T-cell (primary cell): ENCODE measurements at regions not wholly inside any gene's neighbourhood (a gene's known extent, or its start where the extent isn't known, plus 50 kb on each side); places are given as distances from the start of the nearest gene placed in this dataset.

Experiments used
- ATAC-seq, 4 experiments: fragments of 200-7000 bp in 3 of 4; fragments of 150-1000 bp in 1 of 4; cut with Tn5 transposase; replicated peaks in 1 of 4; 1 replicate in 3 of 4; 2 replicates in 1 of 4; pipeline ENCODE4 v1.10.0; 2021; ENCODE audit warnings: moderate library complexity in 3 of 4, mild to moderate bottlenecking in 2 of 4, moderate number of reproducible peaks in 1 of 4
- CTCF ChIA-PET, 2 donors: fragments of 300-600 bp; sonication (Branson Sonifier 250); formaldehyde crosslinking; loops; one replicate each; lab custom pipeline; 2022; ENCODE audit warnings: antibody characterized with exemption in 2 of 2; lab: Charles Lee
- POLR2A ChIA-PET, 2 donors: fragments of 300-600 bp; sonication (Branson Sonifier 250); formaldehyde crosslinking; loops; one replicate each; lab custom pipeline; 2022; ENCODE audit warnings: antibody characterized with exemption in 2 of 2; lab: Charles Lee
- DNase-seq, 35 experiments: peaks; one replicate each; pipeline versions ENCODE4 v3.0.0 to v3.0.0-alpha.2; 2013 to 2023
- H3K27ac ChIP-seq: one replicate; pipeline ENCODE4 v1.5.1; 2013; ENCODE audit warnings: low read length
- H3K27me3 ChIP-seq, 2 experiments: replicated peaks in 1 of 2; 1 replicate in 1 of 2; 2 replicates in 1 of 2; pipeline versions ENCODE4 v1.6.1 to v1.7.0; 2013; ENCODE audit warnings: low read length in 1 of 2, mixed read lengths in 1 of 2; ENCODE audit not compliant: control insufficient read depth in 2 of 2, insufficient read depth in 2 of 2; ENCODE audit errors: extremely low read depth in 1 of 2
- H3K36me3 ChIP-seq, 2 donors: 1 replicate in 1 of 2; 2 replicates in 1 of 2; pipeline versions ENCODE4 v1.6.1 to v1.7.0; 2013; ENCODE audit warnings: low read length in 1 of 2; ENCODE audit not compliant: control insufficient read depth in 2 of 2, insufficient read depth in 1 of 2; ENCODE audit errors: extremely low read depth in 1 of 2
- H3K4me1 ChIP-seq, 2 experiments: 1 replicate in 1 of 2; 2 replicates in 1 of 2; pipeline versions ENCODE4 v1.6.1 to v1.7.0; 2013; ENCODE audit warnings: low read length in 2 of 2, mixed read lengths in 1 of 2; ENCODE audit not compliant: insufficient read depth in 2 of 2, control insufficient read depth in 1 of 2; ENCODE audit errors: extremely low read depth in 1 of 2
- H3K4me3 ChIP-seq, 2 donors: 1 replicate in 1 of 2; 2 replicates in 1 of 2; pipeline versions ENCODE4 v1.5.1 to v1.7.0; 2013; ENCODE audit warnings: mild to moderate bottlenecking in 2 of 2, low read length in 1 of 2, moderate library complexity in 1 of 2; ENCODE audit not compliant: control insufficient read depth in 1 of 2; ENCODE audit errors: extremely low read depth in 1 of 2
- H3K9me3 ChIP-seq: 2 replicates; pipeline ENCODE4 v1.7.0; 2013
- H3K27ac Mint-ChIP-seq, 2 donors: one replicate each; pipeline ENCODE4 v1.8.0; 2020 to 2021; ENCODE audit warnings: mild to moderate bottlenecking in 2 of 2, mixed read lengths in 2 of 2
- H3K27me3 Mint-ChIP-seq, 2 donors: one replicate each; pipeline ENCODE4 v1.8.0; 2021 to 2022; ENCODE audit warnings: mixed read lengths in 2 of 2
- H3K36me3 Mint-ChIP-seq: one replicate; pipeline ENCODE4 v1.8.0; 2021; ENCODE audit warnings: mixed read lengths
- H3K4me1 Mint-ChIP-seq, 3 donors: one replicate each; pipeline ENCODE4 v1.8.0; 2020 to 2022; ENCODE audit warnings: mixed read lengths in 3 of 3, mild to moderate bottlenecking in 1 of 3
- H3K4me3 Mint-ChIP-seq, 3 donors: one replicate each; pipeline ENCODE4 v1.8.0; 2020 to 2022; ENCODE audit warnings: mild to moderate bottlenecking in 3 of 3, mixed read lengths in 3 of 3, moderate library complexity in 3 of 3
- H3K9me3 Mint-ChIP-seq, 3 donors: one replicate each; pipeline ENCODE4 v1.8.0; 2020 to 2022; ENCODE audit warnings: mixed read lengths in 3 of 3
- WGBS: methylation state at CpG from one replicate; pipeline ENCODE4 v1.1.5; 2013; ENCODE audit warnings: missing lambda C conversion rate; ENCODE audit not compliant: insufficient coverage; 5-methylcytosine and 5-hydroxymethylcytosine counted together

- no peak overlapping the region for H3K4me3 Mint-ChIP-seq
- Histone ChIP-seq H3K9me3 (no peaks in the 10 kb centered on the region), H3K4me1 (no peaks in the 10 kb centered on the region), H3K36me3 (no peaks in the 10 kb centered on the region), H3K27me3 (peaks cover 0 to 31% of the 10 kb centered on the region in 2 experiments), H3K27ac (no peak overlapping the region), H3K4me3 (no peak overlapping the region)
- DNase-seq (no peak), ATAC-seq (no peak)
- no peaks in the 10 kb centered on the region for H3K9me3 Mint-ChIP-seq
- H3K27ac Mint-ChIP-seq = no peak overlapping the region
- CTCF ChIA-PET = interaction anchor here in 1 of 2 donors (0.6 kb wide), 1 partner anchor 208 kb away, joined by 8 read pairs; no protein-coding TSS in a partner anchor
- no peaks in the 10 kb centered on the region for H3K36me3 Mint-ChIP-seq
- WGBS = 77% methylated on average over 7 of the region's 12 CpGs
- H3K4me1 Mint-ChIP-seq = no peaks in the 10 kb centered on the region
- POLR2A ChIA-PET = no interaction called here
- peaks cover 0 to 2% of the 10 kb centered on the region in 2 donors for H3K27me3 Mint-ChIP-seq
Observed at GRCh38 chr18:46378126-46378863, 274.1 kb downstream of the HAUS1 start.

DNA sequence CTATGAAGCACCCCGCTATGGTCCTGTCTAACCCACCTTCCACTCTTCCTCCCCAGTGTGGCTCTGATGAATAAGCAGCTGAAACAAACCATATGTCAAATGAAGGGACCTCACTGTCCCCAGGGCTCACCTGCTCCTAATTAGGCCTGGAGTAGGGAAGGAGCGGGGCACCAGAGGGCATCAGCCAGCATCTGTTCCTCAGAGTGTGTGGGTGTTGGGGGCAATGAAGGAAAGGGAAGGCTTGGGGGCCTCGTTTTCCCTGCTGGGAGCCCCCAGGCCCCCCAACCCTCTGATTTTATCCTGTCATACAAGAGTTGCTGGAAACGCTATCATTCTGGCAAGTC, 274.7 kb downstream of the HAUS1 start:
- no peak overlapping the region for H3K27ac Mint-ChIP-seq
- DNase-seq = no peak
- Histone ChIP-seq H3K4me1 (no peaks in the 10 kb centered on the region), H3K27ac (no peak overlapping the region), H3K9me3 (no peaks in the 10 kb centered on the region), H3K4me3 (no peak overlapping the region), H3K27me3 (peaks cover 0 to 31% of the 10 kb centered on the region in 2 experiments), H3K36me3 (no peaks in the 10 kb centered on the region)
- no peaks in the 10 kb centered on the region for H3K9me3 Mint-ChIP-seq
- POLR2A ChIA-PET = no interaction called here
- H3K36me3 Mint-ChIP-seq = no peaks in the 10 kb centered on the region
- no peak overlapping the region for H3K4me3 Mint-ChIP-seq
- no CpG with 5 or more reads among the region's 4 CpGs for WGBS
- CTCF ChIA-PET = no interaction called here
- ATAC-seq = no peak
- H3K4me1 Mint-ChIP-seq = no peaks in the 10 kb centered on the region
- H3K27me3 Mint-ChIP-seq = peaks cover 0 to 2% of the 10 kb centered on the region in 2 donors

- no peak overlapping the region for H3K27ac ChIP-seq
- DNase-seq (no peak), ATAC-seq (no peak)
- Mint-ChIP-seq H3K9me3 (no peaks in the 10 kb centered on the region), H3K36me3 (no peaks in the 10 kb centered on the region), H3K4me3 (no peak overlapping the region), H3K4me1 (no peaks in the 10 kb centered on the region), H3K27ac (no peak overlapping the region), H3K27me3 (peaks cover 0 to 2% of the 10 kb centered on the region in 2 donors)
- no peaks in the 10 kb centered on the region for H3K36me3 ChIP-seq
- H3K27me3 ChIP-seq = peaks cover 0 to 31% of the 10 kb centered on the region in 2 experiments
- H3K4me1 ChIP-seq = no peaks in the 10 kb centered on the region
- H3K9me3 ChIP-seq = no peaks in the 10 kb centered on the region
- no peak overlapping the region for H3K4me3 ChIP-seq
- ChIA-PET CTCF (no interaction called here), POLR2A (no interaction called here)
- whole genome bisulfite sequencing = 90% methylated on average over 5 of the region's 11 CpGs
Observed at GRCh38 chr18:46379323-46379950, 275.3 kb downstream of the HAUS1 start.

GRCh38 chr18:46385124-46385523, 271.9 kb downstream of the LOXHD1 start:
- H3K4me1 ChIP-seq = no peaks in the 10 kb centered on the region
- Mint-ChIP-seq H3K36me3 (no peaks in the 10 kb centered on the region), H3K4me3 (no peak overlapping the region), H3K27ac (no peak overlapping the region), H3K27me3 (no peaks in the 10 kb centered on the region), H3K4me1 (no peaks in the 10 kb centered on the region), H3K9me3 (no peaks in the 10 kb centered on the region)
- H3K9me3 ChIP-seq = no peaks in the 10 kb centered on the region
- H3K27me3 ChIP-seq = peaks cover 0 to 23% of the 10 kb centered on the region in 2 experiments
- DNase-seq (no peak), ATAC-seq (no peak)
- no peak overlapping the region for H3K27ac ChIP-seq
- ChIA-PET POLR2A (no interaction called here), CTCF (no interaction called here)
- 89% methylated on average over 1 of the region's 2 CpGs for WGBS
- no peaks in the 10 kb centered on the region for H3K36me3 ChIP-seq
- H3K4me3 ChIP-seq = no peak overlapping the region

DNA sequence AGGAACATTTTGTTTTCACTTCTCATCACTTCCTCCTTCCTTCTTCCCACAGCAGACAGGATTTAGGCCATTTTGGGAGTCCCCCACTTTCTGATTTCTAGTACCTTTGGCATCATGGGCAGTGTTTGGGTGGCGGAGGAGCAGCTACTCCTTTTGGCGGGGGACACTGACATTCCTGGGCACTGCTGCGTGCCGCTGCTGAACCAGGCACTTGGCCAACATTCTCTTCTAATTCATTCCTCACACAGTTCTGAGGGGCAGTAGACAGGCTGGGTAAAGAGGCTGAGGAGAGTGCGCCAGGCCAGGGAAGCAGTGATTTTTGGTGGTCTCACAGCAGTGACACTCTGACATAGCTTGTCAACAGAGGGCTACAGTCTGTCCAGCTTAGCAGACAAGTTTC, 270.2 kb downstream of the LOXHD1 start:
- DNase-seq (no peak), ATAC-seq (no peak)
- POLR2A ChIA-PET = interaction anchor here in 1 of 2 donors (0.6 kb wide), 1 partner anchor 725 kb away, joined by 3 read pairs; no protein-coding TSS in a partner anchor
- Mint-ChIP-seq H3K36me3 (no peaks in the 10 kb centered on the region), H3K4me1 (no peaks in the 10 kb centered on the region), H3K9me3 (no peaks in the 10 kb centered on the region), H3K27me3 (no peaks in the 10 kb centered on the region), H3K27ac (no peak overlapping the region), H3K4me3 (no peak overlapping the region)
- no CpG with 5 or more reads among the region's 5 CpGs for WGBS
- no peak overlapping the region for H3K27ac ChIP-seq
- H3K4me3 ChIP-seq = no peak overlapping the region
- CTCF ChIA-PET = no interaction called here
- no peaks in the 10 kb centered on the region for H3K9me3 ChIP-seq
- H3K4me1 ChIP-seq = no peaks in the 10 kb centered on the region
- no peaks in the 10 kb centered on the region for H3K36me3 ChIP-seq
- H3K27me3 ChIP-seq = peaks cover 0 to 15% of the 10 kb centered on the region in 2 experiments

GRCh38 chr18:46387441-46388131, 269.4 kb downstream of the LOXHD1 start:
- Mint-ChIP-seq H3K36me3 (no peaks in the 10 kb centered on the region), H3K9me3 (no peaks in the 10 kb centered on the region), H3K4me3 (no peak overlapping the region), H3K27ac (no peak overlapping the region), H3K27me3 (no peaks in the 10 kb centered on the region), H3K4me1 (no peaks in the 10 kb centered on the region)
- Histone ChIP-seq H3K4me1 (no peaks in the 10 kb centered on the region), H3K27me3 (peaks cover 0 to 16% of the 10 kb centered on the region in 2 experiments), H3K36me3 (no peaks in the 10 kb centered on the region), H3K4me3 (no peak overlapping the region), H3K9me3 (no peaks in the 10 kb centered on the region), H3K27ac (no peak overlapping the region)
- DNase-seq = no peak
- WGBS = 68% methylated on average over 8 of the region's 9 CpGs
- CTCF ChIA-PET = interaction anchor here in 1 of 2 donors (0.6 kb wide), 1 partner anchor 415 kb away, joined by 5 read pairs; no protein-coding TSS in a partner anchor
- POLR2A ChIA-PET = no interaction called here
- no peak for ATAC-seq
